Stomach (tissue), 4 donors: ENCODE measurements at regions not wholly inside any gene's neighbourhood (a gene's known extent, or its start where the extent isn't known, plus 50 kb on each side); places are given as distances from the start of the nearest gene placed in this dataset.

Source experiments
- EP300 ChIP-seq: sonication (generic); formaldehyde crosslinking; IDR thresholded peaks from one replicate; pipeline ENCODE4 v1.6.1; 2017; ENCODE audit warnings: antibody characterized with exemption
- POLR2A ChIP-seq, 4 donors: fragments of 450-650 bp; IDR thresholded peaks; one replicate each; pipeline ENCODE4 v1.6.1; 2016; ENCODE audit warnings: antibody characterized with exemption in 4 of 4, control low read depth in 2 of 4, mild to moderate bottlenecking in 1 of 4, moderate library complexity in 1 of 4
- TF ChIP-seq, protein P1 (sequence below), 7 experiments: fragments of 450-650 bp in 4 of 7; fragments of 200-600 bp in 3 of 7; sonication (generic) in 3 of 7; IDR thresholded peaks; one replicate each; pipeline ENCODE4 v1.5.1; 2016 to 2019; ENCODE audit warnings: antibody characterized with exemption in 7 of 7, control low read depth in 2 of 7, mild to moderate bottlenecking in 1 of 7

DNA sequence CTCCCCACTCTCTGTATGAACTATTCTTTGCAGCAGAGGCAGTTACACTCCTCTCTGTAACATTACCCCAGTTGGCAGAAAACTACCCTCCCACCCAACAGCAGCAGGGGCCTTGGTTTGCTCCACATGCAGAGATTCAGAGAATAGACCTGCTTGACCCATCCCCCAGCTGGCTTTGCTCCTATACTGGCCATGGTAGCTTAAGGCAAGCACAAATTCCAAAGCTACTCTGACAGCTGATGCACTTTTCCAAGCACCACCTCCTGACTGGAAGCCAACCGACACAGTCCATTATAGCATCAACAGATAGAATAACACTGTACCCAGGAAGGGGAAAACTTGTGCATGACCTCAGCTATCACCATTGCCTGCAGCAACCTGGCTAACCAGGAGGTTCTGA is 846.5 kb upstream of the NCAM2 start:
- TF ChIP-seq, protein P1, sequence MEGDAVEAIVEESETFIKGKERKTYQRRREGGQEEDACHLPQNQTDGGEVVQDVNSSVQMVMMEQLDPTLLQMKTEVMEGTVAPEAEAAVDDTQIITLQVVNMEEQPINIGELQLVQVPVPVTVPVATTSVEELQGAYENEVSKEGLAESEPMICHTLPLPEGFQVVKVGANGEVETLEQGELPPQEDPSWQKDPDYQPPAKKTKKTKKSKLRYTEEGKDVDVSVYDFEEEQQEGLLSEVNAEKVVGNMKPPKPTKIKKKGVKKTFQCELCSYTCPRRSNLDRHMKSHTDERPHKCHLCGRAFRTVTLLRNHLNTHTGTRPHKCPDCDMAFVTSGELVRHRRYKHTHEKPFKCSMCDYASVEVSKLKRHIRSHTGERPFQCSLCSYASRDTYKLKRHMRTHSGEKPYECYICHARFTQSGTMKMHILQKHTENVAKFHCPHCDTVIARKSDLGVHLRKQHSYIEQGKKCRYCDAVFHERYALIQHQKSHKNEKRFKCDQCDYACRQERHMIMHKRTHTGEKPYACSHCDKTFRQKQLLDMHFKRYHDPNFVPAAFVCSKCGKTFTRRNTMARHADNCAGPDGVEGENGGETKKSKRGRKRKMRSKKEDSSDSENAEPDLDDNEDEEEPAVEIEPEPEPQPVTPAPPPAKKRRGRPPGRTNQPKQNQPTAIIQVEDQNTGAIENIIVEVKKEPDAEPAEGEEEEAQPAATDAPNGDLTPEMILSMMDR (IDR thresholded peaks at IDR 0.05) = no peak
- TF ChIP-seq EP300 (no peak), POLR2A (IDR thresholded peaks at IDR 0.05) (no peak)
